HG03175 (cell line): ENCODE measurements at regions not wholly inside any gene's neighbourhood (a gene's known extent, or its start where the extent isn't known, plus 50 kb on each side); places are given as distances from the start of the nearest gene placed in this dataset.

Source experiments
- ATAC-seq: cut with Tn5 transposase; IDR thresholded peaks from one replicate; pipeline ENCODE4 v1.9.1; 2021; ENCODE audit warnings: mild to moderate bottlenecking, moderate library complexity; ENCODE audit not compliant: unreplicated experiment

- ATAC-seq, result no peak
These were observed 108.8 kb upstream of the MVB12B start for GRCh38 chr9:126217797-126218196.

DNA sequence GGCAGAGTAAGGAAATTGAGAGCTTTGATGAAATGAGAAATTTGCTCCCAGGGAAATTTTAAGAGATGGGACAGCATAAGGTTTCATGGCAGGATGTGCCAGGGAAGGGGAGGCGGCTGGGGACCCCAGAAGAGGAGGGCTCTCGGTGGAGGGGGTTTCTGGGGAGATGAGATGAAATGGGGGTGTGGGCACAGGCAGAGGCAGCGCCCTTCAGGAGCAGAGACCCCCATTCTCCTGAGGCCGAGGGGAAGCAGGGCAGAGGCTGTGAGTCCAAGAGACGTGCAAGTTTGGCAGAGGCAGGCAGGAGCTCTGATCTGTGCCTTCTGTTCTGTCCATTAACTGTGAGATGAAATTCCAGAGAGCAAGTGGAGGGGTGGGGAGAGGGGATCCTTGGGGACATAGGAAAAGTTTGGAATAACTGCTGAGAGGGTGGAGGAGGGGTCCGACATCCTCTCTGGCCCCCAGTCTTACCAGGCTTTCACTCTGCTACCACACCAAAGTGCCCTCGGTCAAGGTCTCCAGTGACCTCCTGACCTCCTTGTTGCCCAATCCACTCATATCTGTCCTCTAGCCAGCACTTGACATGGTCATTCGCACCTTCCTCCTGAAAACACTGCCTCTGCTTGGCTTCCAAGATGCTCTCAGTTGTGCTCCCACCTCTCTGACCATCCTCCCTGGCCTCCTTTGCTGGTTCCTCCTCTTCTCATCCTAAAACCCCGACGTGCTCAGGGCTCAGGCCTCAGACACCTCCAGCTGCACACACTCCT lies 108.1 kb upstream of the MVB12B start:
- ATAC-seq, result no peak

DNA sequence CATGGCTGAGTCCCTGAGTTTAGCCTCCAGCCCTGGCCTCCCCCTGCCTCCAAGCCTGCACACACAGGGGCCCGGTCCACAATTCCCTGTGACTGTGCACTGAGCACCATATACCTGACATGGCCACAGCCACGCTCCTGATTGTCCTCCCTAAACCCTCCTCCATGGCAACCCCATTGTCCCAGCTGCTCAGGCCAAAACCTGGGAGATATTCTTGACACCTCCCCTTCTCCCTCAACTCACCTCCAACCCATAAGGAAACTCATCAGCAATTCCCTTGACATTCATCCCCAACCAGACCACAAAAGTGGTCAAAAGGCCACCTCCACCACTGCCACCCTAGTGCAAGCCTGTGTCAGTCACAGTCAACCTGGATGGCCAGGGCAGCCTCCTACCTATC lies 107.5 kb upstream of the MVB12B start:
- ATAC-seq, result no peak

DNA sequence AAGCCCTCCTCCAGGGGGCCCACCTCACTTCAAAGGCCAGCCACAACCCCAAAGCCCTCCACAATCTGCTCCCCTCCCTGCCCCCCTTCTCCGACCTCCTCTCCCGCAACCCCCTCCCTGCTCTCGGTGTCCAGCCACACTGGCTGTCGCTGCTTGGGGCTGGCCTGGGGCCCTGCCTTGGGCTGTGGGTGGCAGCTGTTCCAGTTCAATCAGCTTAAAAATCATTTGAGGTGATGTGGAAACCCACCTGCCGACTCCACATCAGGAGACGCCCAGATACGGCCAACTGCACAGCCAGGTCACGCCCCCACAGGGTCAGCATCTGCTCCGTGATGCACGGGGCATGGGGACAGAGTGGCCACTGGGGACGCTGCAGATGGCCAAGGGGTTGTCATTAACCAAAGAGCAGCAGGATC lies 107.0 kb upstream of the MVB12B start:
- no peak for ATAC-seq

DNA sequence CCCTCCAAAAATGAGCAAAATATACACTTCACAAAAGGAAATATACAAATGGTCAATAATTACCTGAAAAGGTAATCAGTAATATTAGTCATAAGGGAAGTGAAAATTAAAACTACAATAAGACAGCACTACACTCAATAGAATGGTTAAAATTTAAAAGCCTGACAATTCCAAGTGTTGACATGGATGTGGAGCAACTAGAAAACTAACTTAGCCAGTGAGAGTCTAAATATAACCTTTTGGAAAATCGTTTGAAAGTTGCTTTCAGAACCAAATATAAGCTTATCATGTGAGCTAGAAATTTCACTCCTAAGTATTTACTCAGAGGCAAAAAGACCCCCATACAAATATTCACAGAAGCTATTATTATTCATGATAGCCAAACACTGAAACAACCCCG lies 105.1 kb upstream of the MVB12B start:
- no peak for ATAC-seq

- ATAC-seq, result no peak
These were observed 104.2 kb upstream of the MVB12B start for GRCh38 chr9:126222363-126222834.

DNA sequence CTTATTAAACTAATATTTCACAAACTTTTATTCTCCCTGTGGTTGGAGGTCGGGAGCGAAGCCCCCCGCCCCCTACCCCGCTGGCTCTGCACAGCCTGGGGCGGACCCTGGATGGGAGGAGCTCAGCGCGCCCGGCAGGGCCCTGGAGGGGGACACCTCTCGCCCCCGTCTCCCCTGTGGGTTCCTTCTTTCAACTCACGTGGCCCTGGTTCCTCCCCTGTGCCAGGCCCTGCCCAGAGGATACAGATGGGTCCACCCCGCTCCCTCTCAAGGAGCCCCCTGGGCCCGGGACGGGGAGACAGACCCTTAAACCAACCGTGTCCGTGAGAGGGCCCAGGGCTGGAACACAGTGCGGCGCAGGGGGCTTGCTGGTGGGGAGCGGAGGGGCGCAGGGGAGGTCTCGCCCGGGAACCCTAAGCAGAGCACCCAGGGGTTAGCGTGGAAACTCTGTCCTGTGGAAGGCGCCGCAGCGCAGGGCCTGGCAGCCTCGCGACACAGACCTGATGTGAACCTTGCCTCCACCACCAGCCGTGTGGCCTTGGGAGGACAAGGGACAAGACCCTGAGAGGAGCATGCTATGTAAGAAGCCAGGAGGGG lies 103.7 kb upstream of the MVB12B start:
- ATAC-seq, result no peak

- ATAC-seq, result no peak
These were observed 102.7 kb upstream of the MVB12B start for GRCh38 chr9:126223798-126224531.

- ATAC-seq, result no peak
These were observed 100.7 kb upstream of the MVB12B start for GRCh38 chr9:126225611-126226609.

DNA sequence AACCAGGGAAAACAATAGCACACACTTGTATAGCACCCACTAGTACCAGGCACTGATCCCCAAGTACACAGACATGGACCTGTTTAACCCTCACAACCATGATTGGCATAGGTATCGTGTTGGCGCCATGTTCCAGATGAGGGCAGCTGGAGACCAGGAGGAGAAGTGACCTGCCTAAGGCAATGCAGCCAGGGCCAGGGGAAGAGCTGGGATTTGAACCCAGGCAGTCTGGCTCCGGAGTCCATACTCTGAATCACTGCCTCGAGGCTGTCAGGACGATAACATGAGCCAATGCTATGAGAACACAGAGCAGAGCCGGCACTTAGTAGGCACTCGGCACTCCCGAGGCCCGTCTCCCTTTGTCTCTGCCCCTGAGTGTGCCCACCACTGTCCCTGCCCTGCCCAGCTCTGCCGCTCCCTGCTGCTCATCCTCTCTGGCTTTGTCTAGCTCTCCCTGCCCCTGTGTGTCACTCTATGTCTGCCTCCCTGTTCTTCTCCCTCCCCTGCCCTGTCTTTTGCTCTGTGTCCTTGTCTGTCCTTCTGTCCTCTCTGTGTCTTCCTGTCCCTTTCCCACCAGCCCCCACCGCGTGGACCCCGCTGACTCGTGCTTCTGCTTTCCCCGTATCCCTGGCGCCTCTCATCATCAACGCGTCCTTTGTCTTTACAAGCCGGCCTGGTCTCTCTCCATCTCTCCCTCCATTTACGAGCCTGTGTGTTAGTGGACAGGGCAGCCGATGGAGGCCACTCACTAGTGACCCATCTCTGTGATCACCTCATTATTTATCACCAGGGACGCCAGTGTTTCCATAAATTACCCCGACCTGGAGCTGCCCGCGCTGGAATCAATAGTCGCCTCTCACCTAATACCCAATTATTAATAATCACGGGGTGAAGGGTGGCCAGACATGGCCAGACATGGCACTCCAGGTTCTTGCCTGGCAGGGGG lies 99.4 kb upstream of the MVB12B start:
- no peak for ATAC-seq

DNA sequence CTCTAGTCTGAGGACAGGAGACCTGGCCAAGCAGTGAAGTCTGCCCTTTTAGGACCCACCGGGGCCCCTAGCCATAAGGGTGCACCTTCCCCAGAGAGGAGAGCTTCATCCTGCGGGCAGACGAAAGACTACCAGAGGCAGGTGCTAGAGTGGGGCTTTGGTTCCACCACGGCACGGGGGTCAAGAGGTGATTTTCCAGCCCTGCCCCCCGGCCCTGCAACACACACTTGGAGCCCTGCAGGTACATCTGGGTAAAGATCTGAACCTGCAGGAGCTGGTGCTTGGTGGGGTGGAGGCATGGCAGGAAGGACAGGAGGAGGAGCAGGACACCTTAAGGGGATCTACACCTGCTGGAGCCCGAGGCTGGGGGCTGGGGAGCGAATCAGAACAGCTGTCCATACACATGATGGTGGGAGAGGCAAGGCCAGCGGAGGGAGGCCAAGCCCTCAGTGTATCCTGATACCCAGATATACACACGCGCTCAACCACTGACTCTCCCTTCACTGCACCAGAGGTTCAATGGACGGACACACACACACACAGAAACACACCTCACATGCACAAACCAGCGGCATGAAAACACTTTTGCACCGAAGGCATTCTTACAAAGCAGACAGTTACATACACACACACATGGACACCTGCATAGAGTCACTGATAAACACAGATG lies 98.4 kb upstream of the MVB12B start:
- ATAC-seq, result no peak

GRCh38 chr9:126228781-126229444 lies 97.7 kb upstream of the MVB12B start:
- peak; percentile 65 for ATAC-seq

- no peak for ATAC-seq
These were observed 97.1 kb upstream of the MVB12B start for GRCh38 chr9:126229501-126229900.

DNA sequence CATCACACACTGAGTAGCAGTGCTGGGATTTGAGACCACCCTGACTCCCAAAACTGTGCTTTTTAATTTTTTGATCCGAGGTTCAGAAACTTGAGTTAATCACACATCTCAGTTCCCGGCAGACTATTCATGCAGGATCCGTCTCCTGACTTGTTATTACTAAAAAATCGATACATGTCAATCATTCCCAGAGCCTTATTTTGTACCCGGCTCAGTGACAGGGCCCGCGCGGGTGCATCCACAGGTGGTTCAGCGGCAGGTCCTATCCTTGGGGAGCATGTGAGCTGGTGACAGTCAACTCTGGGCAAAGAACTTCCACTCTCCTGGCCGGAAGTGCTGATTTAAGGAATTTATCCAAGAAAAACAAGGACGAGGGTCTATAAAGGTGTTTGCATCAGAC lies 95.9 kb upstream of the MVB12B start:
- no peak for ATAC-seq

DNA sequence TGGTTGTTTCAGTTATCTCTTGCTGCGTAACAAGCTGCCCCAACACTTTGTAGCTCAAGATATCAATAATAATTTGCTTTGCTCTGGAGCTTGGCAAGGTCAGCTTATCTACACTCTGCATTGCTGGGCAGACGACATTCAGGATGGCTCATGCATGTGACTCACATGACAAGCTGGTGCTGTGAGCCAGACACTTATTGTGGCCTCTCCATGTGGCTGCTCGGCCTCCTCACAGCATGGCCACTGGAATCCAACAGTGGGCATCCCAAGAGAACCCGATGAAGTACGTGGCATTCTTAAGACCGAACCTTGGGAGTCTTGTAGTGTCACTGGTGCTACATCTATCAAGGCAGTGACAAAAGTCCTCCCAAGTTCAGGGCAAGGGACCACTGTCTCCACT lies 94.2 kb upstream of the MVB12B start:
- ATAC-seq, result no peak

DNA sequence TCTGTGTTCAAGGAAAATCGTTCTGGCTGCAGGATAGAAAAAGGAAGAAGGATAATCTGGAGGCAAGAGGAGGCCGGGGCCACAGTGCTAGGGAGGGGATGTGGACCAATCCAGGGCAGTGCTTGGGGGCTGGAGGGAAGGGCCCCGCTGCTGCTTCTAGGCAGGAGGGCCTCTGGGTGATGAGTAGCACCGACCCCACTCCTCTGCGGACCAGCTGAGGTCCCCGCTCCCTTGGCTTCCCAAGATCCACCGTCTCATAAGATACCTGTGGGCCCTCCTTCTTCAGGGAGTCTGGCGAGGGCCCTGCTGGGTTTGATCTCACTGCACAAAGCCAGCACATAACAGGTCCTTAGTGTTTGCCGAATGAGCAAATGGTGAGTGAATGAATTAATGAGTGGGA lies 93.5 kb upstream of the MVB12B start:
- ATAC-seq, result no peak

DNA sequence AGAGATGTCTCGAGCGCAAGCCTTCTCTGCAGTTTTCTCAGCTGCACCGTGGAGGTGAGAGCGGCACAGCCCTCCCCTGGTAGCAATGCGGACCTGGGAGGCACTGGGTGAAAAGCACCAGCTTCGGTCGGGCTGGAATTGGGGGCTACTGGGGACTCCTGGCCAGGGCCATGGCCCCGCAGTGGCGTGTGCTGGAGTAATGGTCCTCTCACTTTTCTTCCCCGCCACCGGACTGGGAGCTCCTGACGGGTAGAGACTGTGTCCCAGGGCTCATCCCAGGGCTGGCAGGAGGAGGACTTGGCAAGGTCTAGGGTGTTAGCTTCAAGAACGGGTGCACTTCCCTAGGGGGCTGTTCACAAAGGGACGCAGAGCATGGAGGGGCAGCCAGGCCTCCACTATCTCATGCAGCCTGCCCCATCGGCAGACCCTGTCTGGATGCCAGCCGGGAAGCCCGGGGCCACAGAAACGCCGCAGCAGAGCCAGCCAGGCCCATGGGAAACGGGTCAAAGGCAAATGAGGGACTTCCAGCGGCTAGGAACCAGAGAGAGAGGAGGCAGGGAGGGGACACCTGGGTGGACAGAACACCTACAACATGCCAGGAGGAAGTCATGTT lies 92.6 kb upstream of the MVB12B start:
- no peak for ATAC-seq

DNA sequence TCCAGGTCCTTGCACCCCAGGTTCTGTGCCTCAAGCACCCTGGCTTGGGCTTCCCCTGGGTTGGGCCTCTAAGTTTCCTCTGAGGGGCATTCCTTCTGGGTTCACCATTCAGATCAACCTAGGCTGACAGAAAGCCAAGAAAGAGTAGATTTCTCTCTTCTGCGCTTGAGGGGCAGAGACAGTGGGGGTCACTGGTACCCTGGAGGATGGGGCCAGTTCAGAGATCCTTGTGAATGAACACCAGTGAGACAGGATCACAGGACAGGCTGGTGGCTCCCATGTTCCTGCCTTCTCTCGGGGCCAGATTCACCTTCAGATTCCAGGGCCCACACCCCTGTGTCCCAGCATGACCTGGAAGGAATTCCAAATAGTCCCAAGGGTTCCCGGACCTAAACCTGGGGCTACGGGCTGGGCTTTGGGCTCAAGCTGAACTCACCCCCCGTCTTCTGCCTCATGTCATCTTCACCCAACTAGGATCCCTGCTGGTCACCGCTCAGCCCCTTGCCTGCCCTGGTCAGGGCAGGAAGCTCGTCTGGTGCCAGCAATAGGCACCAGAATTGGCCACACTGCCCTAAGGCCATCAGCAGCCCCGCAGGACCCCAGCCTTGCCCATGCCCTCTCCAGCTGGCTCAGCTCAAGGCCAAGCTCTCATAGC lies 91.8 kb upstream of the MVB12B start:
- ATAC-seq, result no peak
